ENCODE measurements at regions not wholly inside any gene's neighbourhood (a gene's known extent, or its start where the extent isn't known, plus 50 kb on each side); places are given as distances from the start of the nearest gene placed in this dataset.

DNA sequence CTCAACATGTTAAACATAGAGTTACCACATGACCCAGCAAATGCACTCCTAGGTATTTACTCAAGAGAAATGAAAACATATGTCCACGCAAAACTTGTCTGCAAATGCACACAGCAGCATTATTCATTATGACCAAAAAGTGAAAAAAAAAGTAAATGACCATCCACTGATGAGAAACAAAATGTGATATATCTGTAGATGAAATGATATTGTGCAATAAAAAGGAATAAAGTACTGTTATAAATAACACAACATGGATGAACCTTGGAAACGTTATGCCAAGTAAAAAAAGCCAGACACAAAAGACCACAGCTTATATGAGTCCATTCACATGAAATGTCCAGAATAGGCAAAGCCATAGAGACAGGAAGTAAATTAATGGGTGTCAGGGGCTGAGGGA is 61.4 kb upstream of the SKAP2 start:
- TF ChIP-seq, protein P1, sequence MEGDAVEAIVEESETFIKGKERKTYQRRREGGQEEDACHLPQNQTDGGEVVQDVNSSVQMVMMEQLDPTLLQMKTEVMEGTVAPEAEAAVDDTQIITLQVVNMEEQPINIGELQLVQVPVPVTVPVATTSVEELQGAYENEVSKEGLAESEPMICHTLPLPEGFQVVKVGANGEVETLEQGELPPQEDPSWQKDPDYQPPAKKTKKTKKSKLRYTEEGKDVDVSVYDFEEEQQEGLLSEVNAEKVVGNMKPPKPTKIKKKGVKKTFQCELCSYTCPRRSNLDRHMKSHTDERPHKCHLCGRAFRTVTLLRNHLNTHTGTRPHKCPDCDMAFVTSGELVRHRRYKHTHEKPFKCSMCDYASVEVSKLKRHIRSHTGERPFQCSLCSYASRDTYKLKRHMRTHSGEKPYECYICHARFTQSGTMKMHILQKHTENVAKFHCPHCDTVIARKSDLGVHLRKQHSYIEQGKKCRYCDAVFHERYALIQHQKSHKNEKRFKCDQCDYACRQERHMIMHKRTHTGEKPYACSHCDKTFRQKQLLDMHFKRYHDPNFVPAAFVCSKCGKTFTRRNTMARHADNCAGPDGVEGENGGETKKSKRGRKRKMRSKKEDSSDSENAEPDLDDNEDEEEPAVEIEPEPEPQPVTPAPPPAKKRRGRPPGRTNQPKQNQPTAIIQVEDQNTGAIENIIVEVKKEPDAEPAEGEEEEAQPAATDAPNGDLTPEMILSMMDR (IDR thresholded peaks at IDR 0.05), result no peak
- TF ChIP-seq POLR2A (IDR thresholded peaks at IDR 0.05), result no peak

All from uterus (tissue), 2 donors.